HL-60 (cell line): ENCODE measurements at regions not wholly inside any gene's neighbourhood (a gene's known extent, or its start where the extent isn't known, plus 50 kb on each side); places are given as distances from the start of the nearest gene placed in this dataset.

Source experiments
- DNase-seq, 2 experiments: peaks; one replicate each; pipeline ENCODE4 v3.0.0-alpha.2; 2010 to 2020; ENCODE audit warnings: low read depth in 1 of 2, low spot score in 1 of 2
- H3K27ac ChIP-seq: fragments of 250-450 bp; sonication (Bioruptor Pico); replicated peaks from 2 replicates; pipeline ENCODE4 v1.5.1; 2020; ENCODE audit warnings: mild to moderate bottlenecking, moderate library complexity
- H3K27me3 ChIP-seq: fragments of 250-450 bp; sonication (Bioruptor Pico); 2 replicates; pipeline ENCODE4 v1.5.1; 2021; ENCODE audit warnings: mild to moderate bottlenecking, moderate library complexity; ENCODE audit not compliant: insufficient read depth, poor library complexity, severe bottlenecking
- H3K4me3 ChIP-seq: replicated peaks from 2 replicates; pipeline ENCODE4 v1.5.1; 2011; ENCODE audit warnings: mild to moderate bottlenecking, control low read depth, low read length; ENCODE audit not compliant: insufficient read depth
- GABPA ChIP-seq: IDR thresholded peaks from 2 replicates; pipeline ENCODE4 v1.6.1; 2012; ENCODE audit warnings: low read depth
- POLR2AphosphoS5 ChIP-seq: IDR thresholded peaks from 2 replicates; pipeline ENCODE4 v1.6.1; 2012; ENCODE audit warnings: low read depth
- SPI1 ChIP-seq: IDR thresholded peaks from 2 replicates; pipeline ENCODE4 v1.6.1; 2012; ENCODE audit warnings: low read depth, mild to moderate bottlenecking, borderline replicate concordance
- TF ChIP-seq, protein P1 (sequence below): IDR thresholded peaks from 2 replicates; pipeline ENCODE4 v1.6.1; 2012; ENCODE audit warnings: low read depth; ENCODE audit not compliant: insufficient replicate concordance
- TF ChIP-seq, protein P2 (sequence below): IDR thresholded peaks from one replicate; pipeline ENCODE4 v1.5.1; 2011; ENCODE audit warnings: low read length, control low read depth, inconsistent platforms; ENCODE audit not compliant: insufficient read depth

DNA sequence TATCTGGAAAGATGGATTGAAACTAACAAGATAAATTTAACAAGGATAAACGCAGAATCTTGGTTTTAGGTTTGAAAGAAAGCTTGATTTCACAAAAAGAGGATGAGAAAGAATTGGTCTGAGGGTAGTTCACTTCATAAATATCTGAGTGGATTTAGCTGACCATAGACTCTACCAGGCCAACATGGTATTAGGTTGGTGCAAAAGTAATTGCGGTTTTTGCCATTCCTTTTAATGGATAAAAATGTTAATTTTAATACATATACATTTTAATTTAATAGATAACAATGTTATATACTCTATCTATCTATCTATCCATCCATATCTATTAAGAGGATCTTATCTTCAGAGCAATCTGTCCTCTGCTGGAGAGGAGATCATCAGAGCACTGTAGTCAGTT lies 70.2 kb upstream of the PLXNA2 start:
- Histone ChIP-seq H3K27me3 (no peaks in the 10 kb centered on the region), H3K4me3 (no peak overlapping the region), H3K27ac (no peak overlapping the region)
- no peak for DNase-seq
- TF ChIP-seq, protein P1, sequence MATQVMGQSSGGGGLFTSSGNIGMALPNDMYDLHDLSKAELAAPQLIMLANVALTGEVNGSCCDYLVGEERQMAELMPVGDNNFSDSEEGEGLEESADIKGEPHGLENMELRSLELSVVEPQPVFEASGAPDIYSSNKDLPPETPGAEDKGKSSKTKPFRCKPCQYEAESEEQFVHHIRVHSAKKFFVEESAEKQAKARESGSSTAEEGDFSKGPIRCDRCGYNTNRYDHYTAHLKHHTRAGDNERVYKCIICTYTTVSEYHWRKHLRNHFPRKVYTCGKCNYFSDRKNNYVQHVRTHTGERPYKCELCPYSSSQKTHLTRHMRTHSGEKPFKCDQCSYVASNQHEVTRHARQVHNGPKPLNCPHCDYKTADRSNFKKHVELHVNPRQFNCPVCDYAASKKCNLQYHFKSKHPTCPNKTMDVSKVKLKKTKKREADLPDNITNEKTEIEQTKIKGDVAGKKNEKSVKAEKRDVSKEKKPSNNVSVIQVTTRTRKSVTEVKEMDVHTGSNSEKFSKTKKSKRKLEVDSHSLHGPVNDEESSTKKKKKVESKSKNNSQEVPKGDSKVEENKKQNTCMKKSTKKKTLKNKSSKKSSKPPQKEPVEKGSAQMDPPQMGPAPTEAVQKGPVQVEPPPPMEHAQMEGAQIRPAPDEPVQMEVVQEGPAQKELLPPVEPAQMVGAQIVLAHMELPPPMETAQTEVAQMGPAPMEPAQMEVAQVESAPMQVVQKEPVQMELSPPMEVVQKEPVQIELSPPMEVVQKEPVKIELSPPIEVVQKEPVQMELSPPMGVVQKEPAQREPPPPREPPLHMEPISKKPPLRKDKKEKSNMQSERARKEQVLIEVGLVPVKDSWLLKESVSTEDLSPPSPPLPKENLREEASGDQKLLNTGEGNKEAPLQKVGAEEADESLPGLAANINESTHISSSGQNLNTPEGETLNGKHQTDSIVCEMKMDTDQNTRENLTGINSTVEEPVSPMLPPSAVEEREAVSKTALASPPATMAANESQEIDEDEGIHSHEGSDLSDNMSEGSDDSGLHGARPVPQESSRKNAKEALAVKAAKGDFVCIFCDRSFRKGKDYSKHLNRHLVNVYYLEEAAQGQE, result no peak
- no peak for TF ChIP-seq SPI1
- TF ChIP-seq, protein P2, sequence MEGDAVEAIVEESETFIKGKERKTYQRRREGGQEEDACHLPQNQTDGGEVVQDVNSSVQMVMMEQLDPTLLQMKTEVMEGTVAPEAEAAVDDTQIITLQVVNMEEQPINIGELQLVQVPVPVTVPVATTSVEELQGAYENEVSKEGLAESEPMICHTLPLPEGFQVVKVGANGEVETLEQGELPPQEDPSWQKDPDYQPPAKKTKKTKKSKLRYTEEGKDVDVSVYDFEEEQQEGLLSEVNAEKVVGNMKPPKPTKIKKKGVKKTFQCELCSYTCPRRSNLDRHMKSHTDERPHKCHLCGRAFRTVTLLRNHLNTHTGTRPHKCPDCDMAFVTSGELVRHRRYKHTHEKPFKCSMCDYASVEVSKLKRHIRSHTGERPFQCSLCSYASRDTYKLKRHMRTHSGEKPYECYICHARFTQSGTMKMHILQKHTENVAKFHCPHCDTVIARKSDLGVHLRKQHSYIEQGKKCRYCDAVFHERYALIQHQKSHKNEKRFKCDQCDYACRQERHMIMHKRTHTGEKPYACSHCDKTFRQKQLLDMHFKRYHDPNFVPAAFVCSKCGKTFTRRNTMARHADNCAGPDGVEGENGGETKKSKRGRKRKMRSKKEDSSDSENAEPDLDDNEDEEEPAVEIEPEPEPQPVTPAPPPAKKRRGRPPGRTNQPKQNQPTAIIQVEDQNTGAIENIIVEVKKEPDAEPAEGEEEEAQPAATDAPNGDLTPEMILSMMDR, result no peak
- TF ChIP-seq POLR2AphosphoS5, result no peak
- TF ChIP-seq GABPA, result no peak

DNA sequence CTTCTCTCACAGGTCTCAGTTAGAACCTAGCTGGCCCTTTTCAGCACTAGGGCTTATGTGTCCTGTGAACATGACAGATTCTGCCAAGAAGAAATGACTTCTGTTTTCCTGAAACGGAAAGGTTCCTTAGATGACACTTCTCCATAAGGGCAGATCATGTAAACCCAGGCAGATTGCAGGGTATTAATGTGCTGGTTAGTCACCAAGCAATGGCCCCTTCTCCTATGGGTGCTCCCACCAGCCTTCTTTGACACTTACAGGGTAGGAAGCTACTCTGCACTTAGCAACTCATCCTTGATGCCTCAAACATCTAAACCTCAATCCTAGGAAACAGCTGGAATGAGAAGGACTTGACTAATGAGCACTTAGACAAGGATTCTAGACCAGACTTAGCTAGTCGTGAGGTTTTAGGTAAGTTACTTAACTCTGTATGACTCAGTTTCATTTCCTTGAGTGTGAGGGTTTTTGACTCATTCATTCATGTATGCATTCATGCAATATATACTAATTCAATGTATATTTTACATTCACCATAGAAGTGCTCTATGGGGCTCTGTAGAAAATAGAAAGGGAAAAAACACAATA lies 74.1 kb upstream of the PLXNA2 start:
- DNase-seq, result no peak
- Histone ChIP-seq H3K27me3 (peaks cover 7% of the 10 kb centered on the region), H3K27ac (no peak overlapping the region), H3K4me3 (no peak overlapping the region)
- no peak for TF ChIP-seq POLR2AphosphoS5
- TF ChIP-seq, protein P2, result no peak
- TF ChIP-seq GABPA, result no peak
- TF ChIP-seq SPI1, result no peak
- TF ChIP-seq, protein P1, result no peak

DNA sequence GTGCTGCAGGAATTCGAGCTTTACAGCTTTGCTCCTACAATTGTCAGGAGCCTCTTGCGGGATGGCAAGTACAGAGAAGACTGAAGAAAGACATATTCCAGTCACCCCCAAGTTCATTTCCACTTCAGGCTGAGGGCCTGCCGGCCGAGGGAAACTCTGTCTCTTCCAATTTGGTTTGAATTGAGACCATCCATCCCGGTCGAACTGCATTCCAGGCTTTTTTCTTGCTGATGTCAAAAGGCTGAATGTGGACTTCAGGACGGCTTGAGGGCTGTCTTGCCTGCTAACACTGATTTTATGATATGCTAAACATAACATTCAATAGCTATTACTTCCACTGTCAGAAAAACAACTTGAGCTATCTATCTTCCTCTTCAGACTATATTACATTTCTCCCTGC lies 79.8 kb upstream of the PLXNA2 start:
- H3K27ac ChIP-seq, result no peak overlapping the region
- H3K27me3 ChIP-seq, result peaks cover 7% of the 10 kb centered on the region
- no peak overlapping the region for H3K4me3 ChIP-seq
- DNase-seq, result no peak
- TF ChIP-seq, protein P2, result no peak
- no peak for TF ChIP-seq POLR2AphosphoS5
- no peak for TF ChIP-seq SPI1
- no peak for TF ChIP-seq GABPA
- TF ChIP-seq, protein P1, result no peak
